Neural cell (in vitro differentiated cells): ENCODE measurements at regions not wholly inside any gene's neighbourhood (a gene's known extent, or its start where the extent isn't known, plus 50 kb on each side); places are given as distances from the start of the nearest gene placed in this dataset.

Experiments used
- H2AFZ ChIP-seq: fragments of 200-600, 300-800 bp; sonication (generic), shearing (Covaris generic); 2 replicates; pipeline ENCODE4 v1.6.0; 2014; ENCODE audit warnings: low read depth, mild to moderate bottlenecking, antibody characterized with exemption, low read length, moderate library complexity
- H3F3A ChIP-seq: fragments of 200-600 bp; shearing (Covaris generic); 2 replicates; pipeline ENCODE4 v1.6.1; 2016; ENCODE audit warnings: mild to moderate bottlenecking, moderate library complexity, mixed read lengths, antibody characterized with exemption, low read length; ENCODE audit not compliant: insufficient read depth, poor library complexity, severe bottlenecking
- H3K27ac ChIP-seq: fragments of 200-600, 300-800 bp; sonication (generic), shearing (Covaris generic); 2 replicates; pipeline ENCODE4 v1.5.1; 2014; ENCODE audit warnings: mild to moderate bottlenecking, low read length, moderate library complexity
- H3K27me3 ChIP-seq: fragments of 300-800, 200-600 bp; sonication (generic), shearing (Covaris generic); 2 replicates; pipeline ENCODE4 v1.6.0; 2014; ENCODE audit warnings: mild to moderate bottlenecking, low read depth, low read length, moderate library complexity; ENCODE audit not compliant: insufficient read depth
- H3K36me3 ChIP-seq: fragments of 300-800, 200-600 bp; sonication (generic), shearing (Covaris generic); 2 replicates; pipeline ENCODE4 v1.5.1; 2014; ENCODE audit warnings: mild to moderate bottlenecking, antibody characterized with exemption, low read length, moderate library complexity; ENCODE audit not compliant: insufficient read depth
- H3K4me2 ChIP-seq: fragments of 300-800, 200-600 bp; sonication (generic), shearing (Covaris generic); 2 replicates; pipeline ENCODE4 v1.6.0; 2014; ENCODE audit warnings: mild to moderate bottlenecking, low read length
- H3K4me3 ChIP-seq: fragments of 300-800, 200-600 bp; sonication (generic), shearing (Covaris generic); 2 replicates; pipeline ENCODE4 v1.5.1; 2014; ENCODE audit warnings: mild to moderate bottlenecking, low read length, moderate library complexity
- H3K79me2 ChIP-seq: fragments of 200-600 bp; shearing (Covaris generic); replicated peaks from 2 replicates; pipeline ENCODE4 v1.6.0; 2014; ENCODE audit warnings: mild to moderate bottlenecking, low read length, moderate library complexity; ENCODE audit not compliant: insufficient read depth
- H3K9ac ChIP-seq: fragments of 300-800, 200-600 bp; sonication (generic), shearing (Covaris generic); 2 replicates; pipeline ENCODE4 v1.6.1; 2016; ENCODE audit warnings: mild to moderate bottlenecking, low read length, mixed read lengths
- H3K9me2 ChIP-seq: fragments of 200-600 bp; shearing (Covaris generic); 2 replicates; pipeline ENCODE4 v1.6.1; 2016; ENCODE audit warnings: mild to moderate bottlenecking, low read length, mixed read lengths; ENCODE audit not compliant: insufficient read depth
- H3K9me3 ChIP-seq: fragments of 200-600, 300-800 bp; sonication (generic), shearing (Covaris generic); 2 replicates; pipeline ENCODE4 v1.6.1; 2016; ENCODE audit warnings: mild to moderate bottlenecking, mixed run types, low read length, moderate library complexity, mixed read lengths
- H4K20me1 ChIP-seq: fragments of 200-600 bp; shearing (Covaris generic); 2 replicates; pipeline ENCODE4 v1.6.1; 2016; ENCODE audit warnings: mild to moderate bottlenecking, mixed run types; ENCODE audit not compliant: insufficient read depth
- CTCF ChIP-seq: fragments of 450-650 bp; IDR thresholded peaks from 2 replicates; pipeline ENCODE4 v1.5.1; 2014; ENCODE audit warnings: antibody characterized with exemption, mild to moderate bottlenecking, moderate library complexity; ENCODE audit not compliant: poor library complexity, severe bottlenecking
- EP300 ChIP-seq: fragments of 450-650 bp; conservative IDR thresholded peaks from 2 replicates; pipeline ENCODE4 v1.6.1; 2014; ENCODE audit warnings: antibody characterized with exemption, mild to moderate bottlenecking, moderate library complexity; ENCODE audit not compliant: poor library complexity, severe bottlenecking
- EZH2 ChIP-seq: fragments of 200-600, 300-800 bp; shearing (Covaris generic), sonication (generic); IDR thresholded peaks from 2 replicates; pipeline ENCODE4 v1.6.1; 2014; ENCODE audit warnings: antibody characterized with exemption, low read length, borderline replicate concordance, mild to moderate bottlenecking; ENCODE audit not compliant: insufficient read depth, poor library complexity, severe bottlenecking
- MXI1 ChIP-seq: fragments of 450-650 bp; conservative IDR thresholded peaks from 2 replicates; pipeline ENCODE4 v1.6.1; 2014; ENCODE audit warnings: antibody characterized with exemption, mild to moderate bottlenecking; ENCODE audit not compliant: poor library complexity, severe bottlenecking
- POLR2AphosphoS5 ChIP-seq: IDR thresholded peaks from 2 replicates; pipeline ENCODE4 v1.6.1; 2012
- RAD21 ChIP-seq: fragments of 450-650 bp; conservative IDR thresholded peaks from 2 replicates; pipeline ENCODE4 v1.6.1; 2014; ENCODE audit warnings: antibody characterized with exemption, mild to moderate bottlenecking, moderate library complexity
- REST ChIP-seq: IDR thresholded peaks from 2 replicates; pipeline ENCODE4 v1.6.1; 2012; ENCODE audit warnings: borderline replicate concordance
- SMC3 ChIP-seq: fragments of 450-650 bp; conservative IDR thresholded peaks from 2 replicates; pipeline ENCODE4 v1.6.1; 2014; ENCODE audit warnings: antibody characterized with exemption, mild to moderate bottlenecking, moderate library complexity; ENCODE audit not compliant: poor library complexity
- TAF1 ChIP-seq: IDR thresholded peaks from 2 replicates; pipeline ENCODE4 v1.6.1; 2012; ENCODE audit warnings: low read depth

GRCh38 chr6:137776256-137776655, 90.8 kb upstream of the TNFAIP3 start:
- no peak overlapping the region for H3K9ac ChIP-seq
- no peak overlapping the region for H2AFZ ChIP-seq
- H3F3A ChIP-seq, result no peaks in the 10 kb centered on the region
- H3K36me3 ChIP-seq, result no peaks in the 10 kb centered on the region
- no peaks in the 10 kb centered on the region for H4K20me1 ChIP-seq
- no peak overlapping the region for H3K4me3 ChIP-seq
- no peak overlapping the region for H3K4me2 ChIP-seq
- TF ChIP-seq CTCF (no peak), EP300 (no peak), EZH2 (no peak), POLR2AphosphoS5 (no peak), REST (no peak), TAF1 (no peak), MXI1 (no peak), SMC3 (no peak), RAD21 (no peak)
- H3K27ac ChIP-seq, result no peak overlapping the region
- no peaks in the 10 kb centered on the region for H3K79me2 ChIP-seq
- no peaks in the 10 kb centered on the region for H3K9me2 ChIP-seq
- no peaks in the 10 kb centered on the region for H3K27me3 ChIP-seq
- H3K9me3 ChIP-seq, result no peaks in the 10 kb centered on the region

- Histone ChIP-seq H3K4me3 (no peak overlapping the region), H3K27ac (peak overlapping the region; percentile 42), H3K79me2 (no peaks in the 10 kb centered on the region), H3F3A (no peaks in the 10 kb centered on the region), H2AFZ (no peak overlapping the region), H3K27me3 (no peaks in the 10 kb centered on the region), H3K9me2 (no peaks in the 10 kb centered on the region), H3K9ac (no peak overlapping the region), H3K9me3 (no peaks in the 10 kb centered on the region), H4K20me1 (no peaks in the 10 kb centered on the region), H3K4me2 (no peak overlapping the region), H3K36me3 (no peaks in the 10 kb centered on the region)
- TF ChIP-seq SMC3, result no peak
- peak; percentile 27 for TF ChIP-seq POLR2AphosphoS5
- TF ChIP-seq EP300, result peak; percentile 27
These were observed 90.0 kb upstream of the TNFAIP3 start for GRCh38 chr6:137776786-137777686.
